ENCODE measurements at regions not wholly inside any gene's neighbourhood (a gene's known extent, or its start where the extent isn't known, plus 50 kb on each side); places are given as distances from the start of the nearest gene placed in this dataset.
"Not testable (repeated sequence)": the region's sequence is repeated elsewhere in the genome, so short reads cannot be mapped to it uniquely, and the experiment has no call there.

DNA sequence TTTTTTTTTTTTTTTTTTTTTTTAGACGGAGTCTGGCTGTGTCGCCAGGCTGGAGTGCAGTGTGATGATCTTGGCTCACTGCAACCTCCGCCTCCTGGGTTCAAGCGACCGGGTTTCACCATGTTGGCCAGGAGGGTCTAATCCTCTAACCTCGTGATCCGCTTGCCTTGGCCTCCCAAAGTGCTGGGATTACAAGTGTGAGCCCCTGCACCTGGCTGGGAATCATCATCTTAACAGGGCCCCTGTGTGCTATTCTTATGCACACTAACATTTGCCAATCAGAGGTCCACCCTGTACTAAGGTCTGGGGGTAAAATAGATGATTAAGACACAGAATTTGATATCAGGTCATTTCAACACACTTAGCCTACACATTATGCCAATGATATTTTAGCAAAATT is 278.7 kb upstream of the CHRM3 start:
- no peak overlapping the region for H2BK5ac ChIP-seq (ENCODE audit: insufficient read length, low read length)
- H4K20me1 ChIP-seq (ENCODE audit: control insufficient read depth, insufficient read depth, insufficient read length) = no peaks in the 10 kb centered on the region
- no peak overlapping the region for H2AFZ ChIP-seq (ENCODE audit: low read length)
- H3K9ac ChIP-seq (ENCODE audit: extremely low read depth, insufficient read length, low read length) = no peak overlapping the region
- H3T11ph ChIP-seq (ENCODE audit: low read length) = no peak overlapping the region
- no peak overlapping the region for H4K8ac ChIP-seq (replicated peaks; ENCODE audit: insufficient read length, low read depth, low read length)
- H3K18ac ChIP-seq (ENCODE audit: insufficient read length, low read depth, low read length) = no peak overlapping the region
- H3K27me3 ChIP-seq (ENCODE audit: insufficient read depth, low read length) = no peaks in the 10 kb centered on the region
- no peaks in the 10 kb centered on the region for H3K9me3 ChIP-seq (ENCODE audit: control insufficient read depth, low read depth, low read length)
- no peak overlapping the region for H2BK120ac ChIP-seq (ENCODE audit: low read depth, low read length, poor library complexity, severe bottlenecking)
- no peak overlapping the region for H3K23ac ChIP-seq (ENCODE audit: insufficient read length, low read depth, low read length)
- no peak overlapping the region for H2BK15ac ChIP-seq (ENCODE audit: low read depth, low read length)
- no peak overlapping the region for H2BK12ac ChIP-seq (ENCODE audit: insufficient read length, low read depth, low read length)
- peaks cover 0 to 12% (median 12%) of the 10 kb centered on the region in 3 experiments; a peak in 3 of 7 replicates for H3K36me3 Mint-ChIP-seq (ENCODE audit: insufficient read depth in 1 of 3, low read depth in 3 of 3)
- H2BK20ac ChIP-seq (ENCODE audit: low read depth, low read length, poor library complexity, severe bottlenecking) = no peak overlapping the region
- TF ChIP-seq, protein P1, sequence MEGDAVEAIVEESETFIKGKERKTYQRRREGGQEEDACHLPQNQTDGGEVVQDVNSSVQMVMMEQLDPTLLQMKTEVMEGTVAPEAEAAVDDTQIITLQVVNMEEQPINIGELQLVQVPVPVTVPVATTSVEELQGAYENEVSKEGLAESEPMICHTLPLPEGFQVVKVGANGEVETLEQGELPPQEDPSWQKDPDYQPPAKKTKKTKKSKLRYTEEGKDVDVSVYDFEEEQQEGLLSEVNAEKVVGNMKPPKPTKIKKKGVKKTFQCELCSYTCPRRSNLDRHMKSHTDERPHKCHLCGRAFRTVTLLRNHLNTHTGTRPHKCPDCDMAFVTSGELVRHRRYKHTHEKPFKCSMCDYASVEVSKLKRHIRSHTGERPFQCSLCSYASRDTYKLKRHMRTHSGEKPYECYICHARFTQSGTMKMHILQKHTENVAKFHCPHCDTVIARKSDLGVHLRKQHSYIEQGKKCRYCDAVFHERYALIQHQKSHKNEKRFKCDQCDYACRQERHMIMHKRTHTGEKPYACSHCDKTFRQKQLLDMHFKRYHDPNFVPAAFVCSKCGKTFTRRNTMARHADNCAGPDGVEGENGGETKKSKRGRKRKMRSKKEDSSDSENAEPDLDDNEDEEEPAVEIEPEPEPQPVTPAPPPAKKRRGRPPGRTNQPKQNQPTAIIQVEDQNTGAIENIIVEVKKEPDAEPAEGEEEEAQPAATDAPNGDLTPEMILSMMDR (conservative IDR thresholded peaks at IDR 0.05) = no peak
- no CpG with 5 or more reads among the region's 7 CpGs for WGBS (ENCODE audit: extremely low coverage, insufficient read length, low lambda C conversion rate)
- H3K79me1 ChIP-seq (ENCODE audit: insufficient read depth, low read depth, low read length, poor library complexity, severe bottlenecking) = no peaks in the 10 kb centered on the region
- no peak overlapping the region for H3K4ac ChIP-seq (ENCODE audit: low read depth, low read length)
- H3K23me2 ChIP-seq (ENCODE audit: insufficient read length, low read depth, low read length, poor library complexity, severe bottlenecking) = no peaks in the 10 kb centered on the region
- H2AK5ac ChIP-seq (ENCODE audit: insufficient read length, low read length) = no peak overlapping the region
- H3K27ac Mint-ChIP-seq = peak overlapping the region in 2 of 3 experiments; percentile 30 to 99; a peak in 3 of 7 replicates
- no peaks in the 10 kb centered on the region for H3K27me3 Mint-ChIP-seq (ENCODE audit: low read depth)
- H4K5ac ChIP-seq (ENCODE audit: insufficient read length, low read depth, low read length) = no peak overlapping the region
- no peak overlapping the region for H3K27ac ChIP-seq (ENCODE audit: insufficient read length, low read depth, low read length)
- H4K91ac ChIP-seq (ENCODE audit: insufficient read length, low read depth, low read length) = no peak overlapping the region
- no peak overlapping the region for H3K4me2 ChIP-seq (ENCODE audit: insufficient read depth, insufficient read length, low read length)
- H3K9me3 Mint-ChIP-seq = peaks cover 2 to 3% of the 10 kb centered on the region in 2 experiments; a peak in 2 of 5 replicates
- H3K4me1 Mint-ChIP-seq = peaks cover 65 to 67% of the 10 kb centered on the region in 2 experiments
- no peak overlapping the region for H3K4me3 Mint-ChIP-seq
- DNase-seq = no peak
- no peaks in the 10 kb centered on the region; the same call in 1 of the 2 replicates for H3K4me1 ChIP-seq (ENCODE audit: insufficient read depth, low read length)
- no peak overlapping the region for H3K56ac ChIP-seq (ENCODE audit: insufficient read length, low read depth, low read length)
- no peaks in the 10 kb centered on the region for H3K79me2 ChIP-seq (ENCODE audit: insufficient read depth, low read length)
- H3K14ac ChIP-seq (ENCODE audit: insufficient read depth, low read length) = no peak overlapping the region

DNA sequence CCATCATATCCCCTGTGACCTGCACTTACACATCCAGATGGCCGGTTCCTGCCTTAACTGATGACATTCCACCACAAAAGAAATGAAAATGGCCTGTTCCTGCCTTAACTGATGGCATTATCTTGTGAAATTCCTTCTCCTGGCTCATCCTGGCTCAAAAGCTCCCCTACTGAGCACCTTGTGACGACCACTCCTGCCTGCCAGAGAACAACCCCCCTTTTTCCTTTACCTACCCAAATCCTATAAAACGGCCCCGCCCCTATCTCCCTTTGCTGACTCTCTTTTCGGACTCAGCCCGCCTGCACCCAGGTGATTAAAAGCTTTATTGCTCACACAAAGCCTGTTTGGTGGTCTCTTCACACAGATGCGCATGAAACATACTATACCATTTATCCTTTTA is 279.7 kb upstream of the CHRM3 start:
- H2AK5ac ChIP-seq (ENCODE audit: insufficient read length, low read length); H2BK20ac ChIP-seq (ENCODE audit: low read depth, low read length, poor library complexity, severe bottlenecking); H3K79me2 ChIP-seq (ENCODE audit: insufficient read depth, low read length); H2BK120ac ChIP-seq (ENCODE audit: low read depth, low read length, poor library complexity, severe bottlenecking); H3K14ac ChIP-seq (ENCODE audit: insufficient read depth, low read length); H2BK5ac ChIP-seq (ENCODE audit: insufficient read length, low read length); H3K79me1 ChIP-seq (ENCODE audit: insufficient read depth, low read depth, low read length, poor library complexity, severe bottlenecking); H3K27me3 ChIP-seq (ENCODE audit: insufficient read depth, low read length); H3K9ac ChIP-seq (ENCODE audit: extremely low read depth, insufficient read length, low read length); H2BK12ac ChIP-seq (ENCODE audit: insufficient read length, low read depth, low read length); H3K4me1 ChIP-seq (ENCODE audit: insufficient read depth, low read length); H3K9me3 Mint-ChIP-seq; H3K4ac ChIP-seq (ENCODE audit: low read depth, low read length); H4K20me1 ChIP-seq (ENCODE audit: control insufficient read depth, insufficient read depth, insufficient read length); H2AFZ ChIP-seq (ENCODE audit: low read length); H3K18ac ChIP-seq (ENCODE audit: insufficient read length, low read depth, low read length); H3K4me2 ChIP-seq (ENCODE audit: insufficient read depth, insufficient read length, low read length); H3K56ac ChIP-seq (ENCODE audit: insufficient read length, low read depth, low read length); H4K91ac ChIP-seq (ENCODE audit: insufficient read length, low read depth, low read length); H2BK15ac ChIP-seq (ENCODE audit: low read depth, low read length); H3K9me3 ChIP-seq (ENCODE audit: control insufficient read depth, low read depth, low read length); H3K23me2 ChIP-seq (ENCODE audit: insufficient read length, low read depth, low read length, poor library complexity, severe bottlenecking); H3T11ph ChIP-seq (ENCODE audit: low read length); H4K5ac ChIP-seq (ENCODE audit: insufficient read length, low read depth, low read length); H3K23ac ChIP-seq (ENCODE audit: insufficient read length, low read depth, low read length); H4K8ac ChIP-seq (replicated peaks; ENCODE audit: insufficient read length, low read depth, low read length); H3K27me3 Mint-ChIP-seq (ENCODE audit: low read depth): not testable (repeated sequence)
- Mint-ChIP-seq H3K4me1 (peaks cover 58 to 63% of the 10 kb centered on the region in 2 experiments), H3K27ac (peak overlapping the region; percentile 99), H3K36me3 (ENCODE audit: insufficient read depth in 1 of 3, low read depth in 3 of 3) (peaks cover 0 to 16% (median 12%) of the 10 kb centered on the region in 3 experiments; a peak in 3 of 7 replicates), H3K4me3 (peak overlapping the region in 1 of 2 experiments; percentile 5; a peak in 1 of 5 replicates)
- no CpG with 5 or more reads among the region's 7 CpGs for WGBS (ENCODE audit: extremely low coverage, insufficient read length, low lambda C conversion rate)
- H3K27ac ChIP-seq (ENCODE audit: insufficient read length, low read depth, low read length) = peak overlapping the region; percentile 20
- DNase-seq = peak; percentile 77
